Suprapubic skin (tissue), 4 donors: ENCODE measurements at regions not wholly inside any gene's neighbourhood (a gene's known extent, or its start where the extent isn't known, plus 50 kb on each side); places are given as distances from the start of the nearest gene placed in this dataset.

ENCODE experiments used
- DNase-seq, 2 donors: peaks; one replicate each; pipeline ENCODE4 v3.0.0-alpha.2; 2019; ENCODE audit warnings: low spot score in 2 of 2
- H3K27ac ChIP-seq: fragments of 200-600 bp; sonication (generic); one replicate; pipeline ENCODE4 v1.5.1; 2019
- H3K27me3 ChIP-seq: fragments of 200-600 bp; sonication (generic); one replicate; pipeline ENCODE4 v1.5.1; 2019
- H3K36me3 ChIP-seq: fragments of 200-600 bp; sonication (generic); one replicate; pipeline ENCODE4 v1.5.1; 2019
- H3K4me1 ChIP-seq: fragments of 200-600 bp; sonication (generic); one replicate; pipeline ENCODE4 v1.5.1; 2019
- H3K4me3 ChIP-seq: fragments of 200-600 bp; sonication (generic); one replicate; pipeline ENCODE4 v1.5.1; 2019; ENCODE audit warnings: mild to moderate bottlenecking
- H3K9me3 ChIP-seq: fragments of 200-600 bp; sonication (generic); one replicate; pipeline ENCODE4 v1.5.1; 2019
- CTCF ChIP-seq, 2 donors: fragments of 200-600 bp in 1 of 2; fragments of 450-650 bp in 1 of 2; sonication (generic) in 1 of 2; IDR thresholded peaks; one replicate each; pipeline ENCODE4 v1.5.1; 2016 to 2019; ENCODE audit warnings: antibody characterized with exemption in 2 of 2, mild to moderate bottlenecking in 1 of 2, moderate library complexity in 1 of 2
- EP300 ChIP-seq: sonication (generic); formaldehyde crosslinking; IDR thresholded peaks from one replicate; pipeline ENCODE4 v1.6.1; 2017; ENCODE audit warnings: antibody characterized with exemption
- POLR2A ChIP-seq, 2 donors: fragments of 450-650 bp; IDR thresholded peaks; one replicate each; pipeline ENCODE4 v1.6.1; 2017; ENCODE audit warnings: antibody characterized with exemption in 2 of 2, mild to moderate bottlenecking in 2 of 2, moderate library complexity in 2 of 2
- POLR2AphosphoS5 ChIP-seq, 3 donors: sonication (generic); formaldehyde crosslinking; IDR thresholded peaks; one replicate each; pipeline ENCODE4 v1.6.1; 2017; ENCODE audit warnings: antibody characterized with exemption in 3 of 3
- WGBS: methylation state at CpG from one replicate; pipeline ENCODE4 v1.1.5; 2018; 5-methylcytosine and 5-hydroxymethylcytosine counted together

GRCh38 chr13:90951663-90952062 lies 395.8 kb upstream of the MIR17HG start:
- no peak overlapping the region for H3K27ac ChIP-seq
- 87% methylated on average over 5 of the region's 5 CpGs for WGBS
- H3K9me3 ChIP-seq, result no peaks in the 10 kb centered on the region
- H3K36me3 ChIP-seq, result no peaks in the 10 kb centered on the region
- H3K4me3 ChIP-seq, result no peak overlapping the region
- TF ChIP-seq CTCF (IDR thresholded peaks at IDR 0.05), result no peak
- no peak for TF ChIP-seq POLR2AphosphoS5 (IDR thresholded peaks at IDR 0.05)
- TF ChIP-seq EP300, result no peak
- no peak for TF ChIP-seq POLR2A (IDR thresholded peaks at IDR 0.05)
- no peaks in the 10 kb centered on the region for H3K27me3 ChIP-seq
- no peak for DNase-seq
- H3K4me1 ChIP-seq, result no peaks in the 10 kb centered on the region

GRCh38 chr13:90952326-90952725 lies 395.2 kb upstream of the MIR17HG start:
- Histone ChIP-seq H3K27me3 (no peaks in the 10 kb centered on the region), H3K9me3 (no peaks in the 10 kb centered on the region), H3K4me1 (no peaks in the 10 kb centered on the region), H3K36me3 (no peaks in the 10 kb centered on the region), H3K27ac (no peak overlapping the region), H3K4me3 (no peak overlapping the region)
- 91% methylated on average over 1 of the region's 1 CpG for WGBS
- TF ChIP-seq POLR2A (IDR thresholded peaks at IDR 0.05) (no peak), EP300 (no peak), POLR2AphosphoS5 (IDR thresholded peaks at IDR 0.05) (no peak), CTCF (IDR thresholded peaks at IDR 0.05) (no peak)
- no peak for DNase-seq

- DNase-seq, result no peak
- Histone ChIP-seq H3K9me3 (no peaks in the 10 kb centered on the region), H3K27me3 (no peaks in the 10 kb centered on the region), H3K4me3 (no peak overlapping the region), H3K36me3 (no peaks in the 10 kb centered on the region), H3K4me1 (no peaks in the 10 kb centered on the region), H3K27ac (no peak overlapping the region)
- TF ChIP-seq EP300, result no peak
- no peak for TF ChIP-seq POLR2AphosphoS5 (IDR thresholded peaks at IDR 0.05)
- no peak for TF ChIP-seq CTCF (IDR thresholded peaks at IDR 0.05)
- no peak for TF ChIP-seq POLR2A (IDR thresholded peaks at IDR 0.05)
- 81% methylated on average over 2 of the region's 2 CpGs for WGBS
Observed at GRCh38 chr13:90954605-90955195, 392.8 kb upstream of the MIR17HG start.

GRCh38 chr13:90956031-90956430 lies 391.5 kb upstream of the MIR17HG start:
- WGBS, result 69% methylated on average over 1 of the region's 1 CpG
- Histone ChIP-seq H3K4me3 (no peak overlapping the region), H3K27ac (no peak overlapping the region), H3K4me1 (no peaks in the 10 kb centered on the region), H3K36me3 (no peaks in the 10 kb centered on the region), H3K27me3 (no peaks in the 10 kb centered on the region), H3K9me3 (no peaks in the 10 kb centered on the region)
- no peak for DNase-seq
- TF ChIP-seq CTCF (IDR thresholded peaks at IDR 0.05), result no peak
- TF ChIP-seq POLR2A (IDR thresholded peaks at IDR 0.05), result no peak
- TF ChIP-seq POLR2AphosphoS5 (IDR thresholded peaks at IDR 0.05), result no peak
- TF ChIP-seq EP300, result no peak

GRCh38 chr13:90958866-90959265 lies 388.6 kb upstream of the MIR17HG start:
- no peak for DNase-seq
- no peaks in the 10 kb centered on the region for H3K27me3 ChIP-seq
- TF ChIP-seq POLR2AphosphoS5 (IDR thresholded peaks at IDR 0.05) (no peak), CTCF (IDR thresholded peaks at IDR 0.05) (no peak), EP300 (no peak), POLR2A (IDR thresholded peaks at IDR 0.05) (no peak)
- WGBS, result 66% methylated on average over 2 of the region's 2 CpGs
- H3K4me1 ChIP-seq, result no peaks in the 10 kb centered on the region
- no peaks in the 10 kb centered on the region for H3K9me3 ChIP-seq
- H3K4me3 ChIP-seq, result no peak overlapping the region
- H3K36me3 ChIP-seq, result no peaks in the 10 kb centered on the region
- H3K27ac ChIP-seq, result no peak overlapping the region
